RWPE1 (cell line): ENCODE measurements at regions not wholly inside any gene's neighbourhood (a gene's known extent, or its start where the extent isn't known, plus 50 kb on each side); places are given as distances from the start of the nearest gene placed in this dataset.
"Not testable (repeated sequence)": the region's sequence is repeated elsewhere in the genome, so short reads cannot be mapped to it uniquely, and the experiment has no call there.

Experiments
- CTCF ChIA-PET: fragments of 350-600 bp; sonication (Branson Sonifier 250); formaldehyde crosslinking; extraction: SDS; loops from one replicate; lab custom pipeline; 2021; lab: Yijun Ruan, JAX
- POLR2A ChIA-PET: fragments of 400-600 bp; formaldehyde crosslinking; extraction: SDS; loops from one replicate; lab custom pipeline; 2020; ENCODE audit warnings: antibody characterized with exemption; ENCODE audit not compliant: low non-redundant PET; lab: Yijun Ruan, JAX
- DNase-seq: peaks from one replicate; pipeline ENCODE4 v3.0.0; 2012; ENCODE audit warnings: low spot score
- H3K27ac ChIP-seq: fragments of 450-650 bp; 2 replicates; pipeline ENCODE4 v1.5.1; 2017
- CTCF ChIP-seq: fragments of 450-650 bp; conservative IDR thresholded peaks from 2 replicates; pipeline ENCODE4 v1.5.1; 2017; ENCODE audit warnings: low read depth, mild to moderate bottlenecking

GRCh38 chr14:63147018-63147417 lies 57.2 kb upstream of the RHOJ start:
- no peak overlapping the region for H3K27ac ChIP-seq
- POLR2A ChIA-PET, result no interaction called here
- CTCF ChIA-PET, result no interaction called here
- no peak for DNase-seq
- no peak for TF ChIP-seq CTCF

GRCh38 chr14:63134801-63135200 lies 69.4 kb upstream of the RHOJ start:
- peak; percentile 23 for DNase-seq
- ChIA-PET CTCF (interaction anchor here (0.6 kb wide), 1 partner anchor 79 kb away, joined by 3 read pairs; no protein-coding TSS in a partner anchor), POLR2A (no interaction called here)
- TF ChIP-seq CTCF, result no peak
- H3K27ac ChIP-seq, result no peak overlapping the region

- no peak overlapping the region for H3K27ac ChIP-seq
- no peak for TF ChIP-seq CTCF
- CTCF ChIA-PET, result no interaction called here
- DNase-seq, result no peak
- POLR2A ChIA-PET, result no interaction called here
These were observed 73.7 kb upstream of the RHOJ start for GRCh38 chr14:63130531-63130930.

- POLR2A ChIA-PET, DNase-seq, H3K27ac ChIP-seq, CTCF ChIA-PET: not testable (repeated sequence)
These were observed 61.2 kb upstream of the KCNH5 start for GRCh38 chr14:63106487-63106886.

- ChIA-PET CTCF (no interaction called here), POLR2A (no interaction called here)
- TF ChIP-seq CTCF, result no peak
- no peak for DNase-seq
- no peak overlapping the region for H3K27ac ChIP-seq
These were observed 55.3 kb upstream of the KCNH5 start for GRCh38 chr14:63100552-63100951.

- POLR2A ChIA-PET, result no interaction called here
- DNase-seq, result no peak
- no peak overlapping the region for H3K27ac ChIP-seq
- TF ChIP-seq CTCF, result no peak
- CTCF ChIA-PET, result interaction anchor here (0.6 to 0.8 kb wide), 2 partner anchors 76 to 115 kb away, joined by 3 to 7 read pairs; no protein-coding TSS in a partner anchor
These were observed 50.9 kb upstream of the KCNH5 start for GRCh38 chr14:63096186-63096585.
